Neural progenitor cell (in vitro differentiated cells): ENCODE measurements at regions not wholly inside any gene's neighbourhood (a gene's known extent, or its start where the extent isn't known, plus 50 kb on each side); places are given as distances from the start of the nearest gene placed in this dataset.

Source experiments
- CTCF ChIP-seq: fragments of 200-600 bp; sonication (generic); IDR thresholded peaks from 2 replicates; pipeline ENCODE4 v1.5.1; 2017; ENCODE audit warnings: antibody characterized with exemption, mild to moderate bottlenecking
- EZH2 ChIP-seq: fragments of 200-600 bp; sonication (generic); IDR thresholded peaks from 2 replicates; pipeline ENCODE4 v1.6.1; 2017; ENCODE audit warnings: antibody characterized with exemption, mild to moderate bottlenecking, moderate library complexity

- TF ChIP-seq EZH2 (no peak), CTCF (no peak)
Measured at GRCh38 chr18:25786758-25787157, 303.7 kb downstream of the SS18 start.
